A549 (cell line): ENCODE measurements at regions not wholly inside any gene's neighbourhood (a gene's known extent, or its start where the extent isn't known, plus 50 kb on each side); places are given as distances from the start of the nearest gene placed in this dataset.

Experiments
- CTCF ChIP-seq: fragments of >200 bp; sonication (Bioruptor Twin); formaldehyde crosslinking; IDR thresholded peaks from 3 replicates; pipeline ENCODE4 v1.5.1; 2016
- MAZ ChIP-seq: fragments of 150-350 bp; IDR thresholded peaks from 2 replicates; pipeline ENCODE4 v1.6.1; 2014; ENCODE audit warnings: antibody characterized with exemption, low read depth, low read length, borderline replicate concordance
- NR3C1 ChIP-seq: fragments of >200 bp; sonication (Bioruptor Twin); formaldehyde crosslinking; IDR thresholded peaks from 3 replicates; pipeline ENCODE4 v1.6.1; 2017
- POLR2A ChIP-seq: IDR thresholded peaks from 2 replicates; pipeline ENCODE4 v1.6.1; 2012; ENCODE audit warnings: mild to moderate bottlenecking, low read length
- TF ChIP-seq, protein P1 (sequence below): fragments of 200-600 bp; sonication (generic); IDR thresholded peaks from 2 replicates; pipeline ENCODE4 v1.6.1; 2016; ENCODE audit warnings: antibody characterized with exemption, mild to moderate bottlenecking, moderate library complexity
- TF ChIP-seq, protein P2 (sequence below): IDR thresholded peaks from 2 replicates; pipeline ENCODE4 v1.6.1; 2012

DNA sequence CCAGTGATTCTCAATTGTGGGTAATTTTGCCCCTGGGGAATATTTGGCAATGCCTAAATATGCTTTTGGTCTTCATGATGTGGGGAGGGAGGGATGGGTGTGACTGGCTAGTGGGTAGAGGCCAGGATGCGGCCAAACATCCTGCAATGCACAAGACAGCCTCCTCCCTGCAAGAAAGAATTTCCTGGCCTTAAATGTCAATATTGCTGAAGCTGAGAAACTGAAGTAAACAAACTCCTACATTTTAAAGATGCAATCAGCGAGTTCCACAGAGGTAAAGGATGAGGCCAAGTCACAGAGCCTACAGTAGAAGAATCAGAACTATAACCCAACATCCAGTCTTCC lies 272.9 kb upstream of the EPHA4 start:
- TF ChIP-seq CTCF (no peak), MAZ (no peak), POLR2A (no peak), NR3C1 (no peak)
- TF ChIP-seq, protein P1, sequence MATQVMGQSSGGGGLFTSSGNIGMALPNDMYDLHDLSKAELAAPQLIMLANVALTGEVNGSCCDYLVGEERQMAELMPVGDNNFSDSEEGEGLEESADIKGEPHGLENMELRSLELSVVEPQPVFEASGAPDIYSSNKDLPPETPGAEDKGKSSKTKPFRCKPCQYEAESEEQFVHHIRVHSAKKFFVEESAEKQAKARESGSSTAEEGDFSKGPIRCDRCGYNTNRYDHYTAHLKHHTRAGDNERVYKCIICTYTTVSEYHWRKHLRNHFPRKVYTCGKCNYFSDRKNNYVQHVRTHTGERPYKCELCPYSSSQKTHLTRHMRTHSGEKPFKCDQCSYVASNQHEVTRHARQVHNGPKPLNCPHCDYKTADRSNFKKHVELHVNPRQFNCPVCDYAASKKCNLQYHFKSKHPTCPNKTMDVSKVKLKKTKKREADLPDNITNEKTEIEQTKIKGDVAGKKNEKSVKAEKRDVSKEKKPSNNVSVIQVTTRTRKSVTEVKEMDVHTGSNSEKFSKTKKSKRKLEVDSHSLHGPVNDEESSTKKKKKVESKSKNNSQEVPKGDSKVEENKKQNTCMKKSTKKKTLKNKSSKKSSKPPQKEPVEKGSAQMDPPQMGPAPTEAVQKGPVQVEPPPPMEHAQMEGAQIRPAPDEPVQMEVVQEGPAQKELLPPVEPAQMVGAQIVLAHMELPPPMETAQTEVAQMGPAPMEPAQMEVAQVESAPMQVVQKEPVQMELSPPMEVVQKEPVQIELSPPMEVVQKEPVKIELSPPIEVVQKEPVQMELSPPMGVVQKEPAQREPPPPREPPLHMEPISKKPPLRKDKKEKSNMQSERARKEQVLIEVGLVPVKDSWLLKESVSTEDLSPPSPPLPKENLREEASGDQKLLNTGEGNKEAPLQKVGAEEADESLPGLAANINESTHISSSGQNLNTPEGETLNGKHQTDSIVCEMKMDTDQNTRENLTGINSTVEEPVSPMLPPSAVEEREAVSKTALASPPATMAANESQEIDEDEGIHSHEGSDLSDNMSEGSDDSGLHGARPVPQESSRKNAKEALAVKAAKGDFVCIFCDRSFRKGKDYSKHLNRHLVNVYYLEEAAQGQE = no peak
- TF ChIP-seq, protein P2, sequence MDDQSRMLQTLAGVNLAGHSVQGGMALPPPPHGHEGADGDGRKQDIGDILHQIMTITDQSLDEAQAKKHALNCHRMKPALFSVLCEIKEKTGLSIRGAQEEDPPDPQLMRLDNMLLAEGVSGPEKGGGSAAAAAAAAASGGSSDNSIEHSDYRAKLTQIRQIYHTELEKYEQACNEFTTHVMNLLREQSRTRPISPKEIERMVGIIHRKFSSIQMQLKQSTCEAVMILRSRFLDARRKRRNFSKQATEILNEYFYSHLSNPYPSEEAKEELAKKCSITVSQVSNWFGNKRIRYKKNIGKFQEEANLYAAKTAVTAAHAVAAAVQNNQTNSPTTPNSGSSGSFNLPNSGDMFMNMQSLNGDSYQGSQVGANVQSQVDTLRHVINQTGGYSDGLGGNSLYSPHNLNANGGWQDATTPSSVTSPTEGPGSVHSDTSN = no peak
